ENCODE measurements at regions not wholly inside any gene's neighbourhood (a gene's known extent, or its start where the extent isn't known, plus 50 kb on each side); places are given as distances from the start of the nearest gene placed in this dataset.

DNA sequence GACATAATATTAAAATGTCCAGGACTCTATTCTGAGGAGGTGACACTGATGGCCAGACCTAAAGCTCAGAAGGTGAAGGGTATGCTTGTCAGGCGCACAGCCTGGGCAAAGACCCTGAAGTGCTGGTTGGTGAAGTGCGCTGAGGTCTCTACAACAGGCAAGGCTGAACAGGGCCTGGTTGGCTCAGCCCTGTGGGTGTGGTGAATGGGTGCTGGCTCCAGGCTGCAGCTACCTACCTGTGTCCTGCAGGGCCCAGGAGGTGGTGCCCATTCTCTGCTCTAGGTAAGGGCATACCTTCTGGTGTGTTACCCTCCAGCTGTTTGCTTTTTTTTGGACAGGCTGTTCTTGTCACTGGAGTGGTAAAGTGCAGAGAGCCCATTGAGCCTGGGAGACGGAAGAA lies 85.1 kb downstream of the RAMP3 start:
- TF ChIP-seq ZNF274 (IDR thresholded peaks at IDR 0.05; ENCODE audit: low read depth, low read length) (no peak), YY1 (IDR thresholded peaks at IDR 0.05; ENCODE audit: insufficient read depth, insufficient read length) (no peak)
